ENCODE measurements at regions not wholly inside any gene's neighbourhood (a gene's known extent, or its start where the extent isn't known, plus 50 kb on each side); places are given as distances from the start of the nearest gene placed in this dataset.
"Not testable (repeated sequence)": the region's sequence is repeated elsewhere in the genome, so short reads cannot be mapped to it uniquely, and the experiment has no call there.

- no peak for TF ChIP-seq POLR2A (IDR thresholded peaks at IDR 0.05; ENCODE audit: low read depth)
- peak; percentile 8 to 31 for TF ChIP-seq POLR2AphosphoS5 (IDR thresholded peaks at IDR 0.05)
- TF ChIP-seq EP300 (IDR thresholded peaks at IDR 0.05) = no peak
- Histone ChIP-seq H3K4me3 (no peak overlapping the region), H3K4me1 (peaks cover 0 to 8% (median 5%) of the 10 kb centered on the region in 4 donors), H3K36me3 (no peaks in the 10 kb centered on the region), H3K27me3 (no peaks in the 10 kb centered on the region), H3K9me3 (peaks cover 0 to 15% (median 11%) of the 10 kb centered on the region in 4 donors), H3K27ac (replicated peaks in 1 of 4) (peak overlapping the region; percentile 23 to 38 (median 38))
- intact Hi-C loops (cut with DNase I) = no loop called here
- DNase-seq (ENCODE audit: extremely low spot score) = no peak
- 71% methylated on average over 8 of the region's 8 CpGs for WGBS
These were observed 195.7 kb upstream of the PTBP2 start for GRCh38 chr1:96525657-96526557.

- H3K4me3 ChIP-seq; H3K27ac ChIP-seq (replicated peaks in 1 of 4); intact Hi-C loops (cut with DNase I); H3K27me3 ChIP-seq; DNase-seq (ENCODE audit: extremely low spot score); H3K36me3 ChIP-seq; H3K4me1 ChIP-seq: not testable (repeated sequence)
- WGBS = 100% methylated on average over 1 of the region's 1 CpG
- H3K9me3 ChIP-seq = peaks cover 0 to 15% (median 11%) of the 10 kb centered on the region in 4 donors
These were observed 192.9 kb upstream of the PTBP2 start for GRCh38 chr1:96528672-96529071.

DNA sequence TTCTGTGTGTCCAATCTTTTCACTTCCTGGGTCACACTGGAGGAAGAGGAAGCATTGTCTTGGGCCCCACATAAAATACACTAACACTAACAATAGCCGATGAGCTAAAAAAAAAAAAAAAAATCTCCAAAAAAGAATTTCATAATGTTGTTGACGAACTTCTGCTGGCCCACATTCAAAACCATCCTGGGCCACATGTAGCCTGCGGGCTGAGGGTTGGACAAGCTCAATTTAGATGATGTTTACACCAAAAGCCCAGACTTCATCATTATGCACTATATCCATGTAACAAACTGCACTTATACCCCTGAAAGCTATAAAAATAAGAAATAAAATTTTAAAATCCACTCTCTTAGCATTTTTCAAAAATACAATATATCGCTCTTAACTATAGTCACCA is 187.8 kb upstream of the PTBP2 start:
- peaks cover 0 to 7% (median 3%) of the 10 kb centered on the region in 4 donors for H3K9me3 ChIP-seq
- intact Hi-C loops (cut with DNase I) = no loop called here
- peaks cover 8 to 37% (median 29%) of the 10 kb centered on the region in 4 donors for H3K4me1 ChIP-seq
- 86% methylated on average over 4 of the region's 4 CpGs for WGBS
- TF ChIP-seq EP300 (IDR thresholded peaks at IDR 0.05) (no peak), POLR2AphosphoS5 (IDR thresholded peaks at IDR 0.05) (no peak)
- H3K27ac ChIP-seq (replicated peaks in 1 of 4) = no peak overlapping the region
- H3K36me3 ChIP-seq = no peaks in the 10 kb centered on the region
- no peak for DNase-seq (ENCODE audit: extremely low spot score)
- H3K27me3 ChIP-seq = no peaks in the 10 kb centered on the region
- no peak overlapping the region for H3K4me3 ChIP-seq

- Histone ChIP-seq H3K4me3 (no peak overlapping the region), H3K27ac (replicated peaks in 1 of 4) (peak overlapping the region; percentile 78 to 85 (median 84)), H3K4me1 (peaks cover 20 to 54% (median 44%) of the 10 kb centered on the region in 4 donors), H3K36me3 (no peaks in the 10 kb centered on the region), H3K27me3 (no peaks in the 10 kb centered on the region), H3K9me3 (no peaks in the 10 kb centered on the region)
- intact Hi-C loops (cut with DNase I) = loop anchor here (5.0 kb wide), 1 partner anchor 114 kb away; no protein-coding TSS in a partner anchor
- TF ChIP-seq EP300 (IDR thresholded peaks at IDR 0.05) = no peak
- DNase-seq (ENCODE audit: extremely low spot score) = no peak
These were observed 185.0 kb upstream of the PTBP2 start for GRCh38 chr1:96536581-96536980.

DNA sequence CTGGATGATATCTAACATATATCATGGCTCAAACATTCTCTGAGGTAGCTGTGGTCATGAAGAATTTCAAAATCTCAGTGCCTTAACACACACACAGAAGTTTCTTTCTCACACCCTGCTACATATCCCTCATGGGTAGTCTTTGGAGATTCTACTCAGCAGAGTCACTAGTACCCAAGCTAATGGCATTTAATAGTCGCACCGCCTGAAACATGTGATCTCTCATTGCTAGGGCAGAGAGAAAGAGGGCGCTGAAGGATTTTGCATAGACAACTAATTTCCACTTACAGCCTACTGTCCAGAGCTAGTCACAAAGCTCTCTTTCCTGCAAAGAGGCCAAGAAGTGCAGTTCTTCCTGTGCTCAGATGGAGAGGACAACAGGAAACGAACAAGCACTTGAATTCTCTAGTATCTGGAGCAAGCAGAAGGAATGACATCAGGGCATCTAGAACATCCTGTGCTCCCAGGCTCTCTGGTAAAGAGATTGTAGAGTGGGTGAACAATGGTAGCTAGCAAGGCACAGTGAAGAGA is 183.4 kb upstream of the PTBP2 start:
- intact Hi-C loops (cut with DNase I) = loop anchor here (5.0 kb wide), 1 partner anchor 116 kb away; no protein-coding TSS in a partner anchor
- no peak overlapping the region for H3K4me3 ChIP-seq
- peaks cover 20 to 54% (median 44%) of the 10 kb centered on the region in 4 donors for H3K4me1 ChIP-seq
- TF ChIP-seq POLR2AphosphoS5 (IDR thresholded peaks at IDR 0.05) (peak; percentile 52 to 82), EP300 (IDR thresholded peaks at IDR 0.05) (peak; percentile 74), CTCF (IDR thresholded peaks at IDR 0.05) (peak; percentile 32 to 48 (median 38)), POLR2A (IDR thresholded peaks at IDR 0.05; ENCODE audit: low read depth) (no peak)
- 39% methylated on average over 4 of the region's 4 CpGs for WGBS
- peak overlapping the region; percentile 78 to 85 (median 84) for H3K27ac ChIP-seq (replicated peaks in 1 of 4)
- no peaks in the 10 kb centered on the region for H3K27me3 ChIP-seq
- no peaks in the 10 kb centered on the region for H3K9me3 ChIP-seq
- no peaks in the 10 kb centered on the region for H3K36me3 ChIP-seq
- DNase-seq (ENCODE audit: extremely low spot score) = no peak

DNA sequence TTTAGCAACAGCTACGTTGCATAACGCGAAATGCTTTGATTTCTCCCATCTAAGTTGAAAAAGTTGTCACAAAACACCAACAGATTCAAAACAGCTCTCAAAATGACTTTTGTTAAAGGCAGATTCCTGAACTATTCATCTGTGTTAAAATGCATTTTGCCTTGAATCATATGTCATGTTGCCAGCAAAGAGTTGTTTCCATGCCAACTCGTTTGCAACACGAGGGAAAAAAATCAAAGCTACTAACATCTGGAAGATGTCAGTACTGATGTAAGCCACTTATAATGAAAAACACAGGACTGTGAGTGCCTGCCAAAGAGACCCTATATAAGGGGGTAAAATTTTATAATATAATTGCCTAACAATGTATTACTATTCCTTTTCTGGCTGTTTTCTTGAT is 182.7 kb upstream of the PTBP2 start:
- no peak for DNase-seq (ENCODE audit: extremely low spot score)

More for the DNA sequence above, 182.7 kb upstream of the PTBP2 start:
- no peaks in the 10 kb centered on the region for H3K36me3 ChIP-seq
- H3K27me3 ChIP-seq = no peaks in the 10 kb centered on the region
- H3K27ac ChIP-seq (replicated peaks in 1 of 4) = peak overlapping the region; percentile 78 to 85 (median 84)
- intact Hi-C loops (cut with DNase I) = loop anchor here (5.0 kb wide), 1 partner anchor 117 kb away; no protein-coding TSS in a partner anchor
- peaks cover 20 to 54% (median 44%) of the 10 kb centered on the region in 4 donors for H3K4me1 ChIP-seq
- no peaks in the 10 kb centered on the region for H3K9me3 ChIP-seq
- WGBS = 19% methylated on average over 5 of the region's 5 CpGs
- H3K4me3 ChIP-seq = no peak overlapping the region
- TF ChIP-seq POLR2AphosphoS5 (IDR thresholded peaks at IDR 0.05) (peak; percentile 55 to 89), CTCF (IDR thresholded peaks at IDR 0.05) (no peak)
